KOPT-K1 (cell line): ENCODE measurements at regions not wholly inside any gene's neighbourhood (a gene's known extent, or its start where the extent isn't known, plus 50 kb on each side); places are given as distances from the start of the nearest gene placed in this dataset.

Source experiments
- H3K27ac ChIP-seq: fragments of 200-600 bp; sonication (generic); 2 replicates; pipeline ENCODE4 v1.5.1; 2016; ENCODE audit warnings: antibody characterized with exemption, mild to moderate bottlenecking, low read depth, low read length; ENCODE audit not compliant: poor library complexity, severe bottlenecking
- H3K36me3 ChIP-seq: fragments of 200-600 bp; sonication (generic); 2 replicates; pipeline ENCODE4 v1.5.1; 2017; ENCODE audit warnings: antibody characterized with exemption, mild to moderate bottlenecking, low read length, moderate library complexity; ENCODE audit not compliant: insufficient read depth
- H3K9me3 ChIP-seq: fragments of 200-600 bp; sonication (generic); 2 replicates; pipeline ENCODE4 v1.5.1; 2017; ENCODE audit warnings: antibody characterized with exemption, low read length, mild to moderate bottlenecking; ENCODE audit not compliant: insufficient read depth, poor library complexity, severe bottlenecking

DNA sequence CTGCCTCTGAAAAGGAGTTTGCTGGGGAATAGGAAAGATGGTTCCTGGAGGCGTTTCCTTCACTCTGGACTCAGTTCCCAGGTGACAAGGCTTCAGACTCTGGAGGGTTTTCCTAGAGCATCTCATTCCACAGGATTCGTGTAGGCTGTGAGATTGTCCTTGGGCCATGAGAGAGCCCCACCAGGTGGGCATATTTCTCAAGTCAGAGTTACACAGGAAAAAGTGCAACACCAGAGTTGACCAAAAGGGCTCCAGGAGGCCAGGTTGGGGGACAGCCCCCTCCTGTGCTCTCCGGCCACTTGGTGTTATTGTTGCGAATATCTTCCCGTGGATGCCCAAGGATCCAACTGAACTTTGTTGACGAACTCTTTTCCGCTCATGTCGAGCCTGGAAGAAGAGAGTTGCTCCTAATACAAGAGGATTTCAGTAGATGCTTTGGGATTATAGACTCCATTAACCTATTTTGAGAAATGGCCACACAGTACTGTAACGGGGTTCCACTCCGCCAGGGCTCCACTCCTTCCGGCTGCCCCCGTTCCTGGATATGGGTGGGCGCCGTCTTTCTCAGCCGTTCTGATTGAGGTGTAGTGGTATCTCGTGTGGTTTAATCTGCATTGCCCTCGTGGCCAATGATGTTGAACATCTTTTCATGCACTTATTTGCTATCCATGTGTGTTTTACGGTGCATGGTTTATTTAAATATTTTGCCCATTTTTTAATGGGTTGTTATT is 580.3 kb downstream of the BRD1 start:
- Histone ChIP-seq H3K27ac (no peak overlapping the region), H3K36me3 (no peaks in the 10 kb centered on the region), H3K9me3 (no peaks in the 10 kb centered on the region)

DNA sequence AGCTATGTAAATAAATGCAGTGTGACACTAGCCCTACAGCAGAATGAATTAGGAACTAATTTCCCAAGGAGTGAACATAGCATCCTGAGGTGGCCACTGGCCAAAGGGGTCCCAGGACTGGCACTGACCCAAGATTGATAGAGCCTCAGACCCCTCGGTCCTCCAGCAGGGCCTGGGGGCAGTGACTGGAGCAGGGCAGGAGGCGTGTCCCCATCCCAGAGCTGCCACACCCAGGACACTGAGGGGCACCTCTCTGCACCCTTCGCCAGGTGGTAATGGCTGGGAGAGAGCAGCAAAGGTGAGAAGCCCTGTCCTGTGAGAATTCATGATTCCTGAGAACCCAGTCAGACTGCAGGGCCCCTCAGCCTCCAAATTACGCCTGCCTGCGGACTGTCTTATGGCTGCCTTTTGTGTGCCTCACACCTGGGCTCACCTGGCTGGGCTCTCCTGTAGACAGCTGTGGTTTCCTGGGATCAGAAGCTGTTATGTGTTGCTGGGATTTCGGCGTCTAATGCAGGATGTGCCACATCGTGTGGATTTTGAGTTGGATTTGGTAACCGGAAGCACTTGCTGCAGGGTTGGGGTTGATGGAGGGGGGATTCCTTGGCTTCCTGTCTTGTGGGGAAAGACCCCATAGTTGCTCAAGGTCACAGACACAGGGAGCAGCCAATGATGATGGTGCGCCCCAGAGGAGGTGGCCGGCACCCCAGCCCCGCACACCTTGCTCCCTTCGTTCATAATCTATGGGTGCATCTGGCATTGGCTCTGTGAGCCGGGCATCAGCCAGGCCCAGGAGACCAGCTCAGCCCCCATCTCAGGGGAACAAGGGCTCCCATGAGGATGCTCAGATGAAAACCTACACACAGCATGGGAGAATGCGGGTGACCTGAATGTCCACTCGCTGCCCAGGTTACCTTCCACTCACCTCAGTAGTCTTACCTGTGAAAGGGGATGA is 582.9 kb downstream of the BRD1 start:
- Histone ChIP-seq H3K9me3 (no peaks in the 10 kb centered on the region), H3K36me3 (no peaks in the 10 kb centered on the region)

DNA sequence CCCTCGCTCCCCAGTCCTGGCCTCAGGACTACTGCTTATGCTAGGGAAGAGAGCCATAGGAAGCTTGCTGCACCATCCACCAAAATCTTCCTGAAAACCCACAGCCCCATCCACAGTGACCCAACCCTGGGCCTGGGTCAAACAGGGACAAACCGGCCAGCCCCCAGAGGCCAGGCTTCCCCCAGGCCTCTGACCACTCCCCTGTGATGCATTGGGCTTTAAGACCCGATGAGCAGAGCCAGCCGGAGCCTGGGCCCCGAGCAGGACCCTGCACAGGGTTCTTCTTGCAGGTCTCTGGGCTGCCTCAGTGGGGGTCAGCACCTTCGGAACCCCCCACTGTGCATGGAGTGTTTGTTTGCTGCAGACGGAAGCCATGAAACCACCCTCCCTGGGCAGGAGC is 583.7 kb downstream of the BRD1 start:
- no peaks in the 10 kb centered on the region for H3K36me3 ChIP-seq
- H3K9me3 ChIP-seq, result no peaks in the 10 kb centered on the region
- no peak overlapping the region for H3K27ac ChIP-seq

More for the DNA sequence above, 582.9 kb downstream of the BRD1 start:
- no peak overlapping the region for H3K27ac ChIP-seq

DNA sequence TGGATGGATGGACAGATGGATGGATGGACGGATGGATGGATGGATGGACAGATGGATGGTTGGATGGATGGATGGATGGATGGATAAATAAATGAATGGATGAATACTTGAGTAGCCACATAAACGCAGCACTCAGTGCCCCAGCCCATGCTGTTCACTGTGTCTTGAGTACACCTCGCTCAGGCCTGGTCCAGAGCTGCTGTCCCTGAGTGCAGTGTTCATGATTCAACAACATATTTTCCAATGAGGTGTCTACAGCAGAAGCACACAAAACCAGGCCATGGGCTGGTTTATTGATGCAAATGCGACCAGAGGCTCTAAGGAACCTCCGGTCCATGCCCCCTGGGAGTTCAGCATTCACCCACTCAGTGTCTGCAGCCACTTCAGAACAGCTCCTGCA is 584.3 kb downstream of the BRD1 start:
- Histone ChIP-seq H3K27ac (no peak overlapping the region), H3K36me3 (no peaks in the 10 kb centered on the region), H3K9me3 (no peaks in the 10 kb centered on the region)

DNA sequence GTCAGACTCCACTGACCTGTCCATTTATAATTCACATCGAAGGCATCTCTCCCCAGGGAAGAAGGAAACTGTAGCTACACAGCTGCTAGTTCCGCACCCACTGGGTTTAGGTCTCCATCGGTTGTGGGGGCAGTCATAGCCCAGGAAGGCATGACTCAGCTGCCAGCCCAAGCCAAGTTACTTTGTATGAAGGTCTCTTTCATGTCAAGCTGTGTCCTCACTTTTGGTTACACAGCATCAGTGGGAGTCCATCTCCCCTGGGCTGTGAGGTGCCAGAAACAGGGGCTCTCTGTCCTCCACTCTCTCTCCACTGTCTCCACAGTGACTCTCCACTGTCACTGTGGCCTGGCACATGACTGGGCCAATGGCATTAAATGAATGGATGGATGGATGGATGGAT is 585.2 kb downstream of the BRD1 start:
- Histone ChIP-seq H3K9me3 (no peaks in the 10 kb centered on the region), H3K27ac (no peak overlapping the region), H3K36me3 (no peaks in the 10 kb centered on the region)

DNA sequence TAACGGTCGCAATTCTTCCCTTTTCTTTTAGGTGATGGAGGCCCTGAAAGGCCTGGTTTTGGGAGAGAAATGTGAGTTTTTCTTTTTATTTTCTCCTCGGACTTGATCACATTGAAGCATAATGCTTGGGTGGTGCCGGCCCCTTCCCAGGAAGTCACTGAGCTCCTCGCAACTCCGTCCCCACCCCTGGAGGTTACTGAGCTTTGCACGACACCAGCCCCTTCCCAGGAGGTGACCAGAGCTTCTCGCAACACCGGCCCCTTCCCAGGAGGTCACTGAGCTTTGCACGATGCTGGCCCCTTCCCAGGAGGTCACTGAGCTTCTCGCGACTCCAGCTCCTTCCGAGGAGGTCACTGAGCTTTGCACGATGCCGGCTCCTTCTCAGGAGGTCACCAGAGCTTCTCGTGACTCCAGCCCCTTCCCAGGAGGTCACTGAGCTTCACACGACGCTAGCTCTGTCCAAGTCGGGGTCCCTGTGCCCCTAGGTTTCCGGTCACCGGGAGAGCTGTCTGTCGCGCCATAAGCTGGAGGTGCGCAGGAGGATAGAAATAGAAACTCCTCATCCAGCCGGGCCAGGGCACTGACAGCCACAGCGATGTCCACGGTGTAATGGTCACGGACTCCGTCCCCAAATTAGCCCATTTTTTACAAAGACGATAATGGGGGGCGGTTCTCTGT is 586.4 kb downstream of the BRD1 start:
- H3K36me3 ChIP-seq, result no peaks in the 10 kb centered on the region
- H3K9me3 ChIP-seq, result no peaks in the 10 kb centered on the region
- no peak overlapping the region for H3K27ac ChIP-seq

DNA sequence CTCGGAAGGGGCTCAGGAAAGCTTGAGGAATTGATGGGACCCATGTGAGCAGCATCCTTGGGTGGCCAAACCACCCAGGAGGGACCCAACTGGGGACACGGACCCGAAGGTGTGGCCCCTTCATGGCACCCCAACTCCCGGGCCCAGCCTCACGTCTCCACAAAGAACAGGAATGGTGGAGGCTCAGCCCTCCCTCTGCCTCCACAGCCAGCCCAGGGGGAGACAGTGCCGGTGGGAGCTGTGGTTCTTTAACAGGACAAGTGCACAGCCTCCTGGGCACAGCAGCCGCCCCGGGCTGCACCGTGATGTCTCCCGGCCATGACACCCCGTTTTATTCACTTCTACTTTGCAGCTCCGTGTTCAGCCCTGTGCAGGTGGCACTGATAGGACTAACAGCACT is 587.2 kb downstream of the BRD1 start:
- Histone ChIP-seq H3K27ac (no peak overlapping the region), H3K36me3 (no peaks in the 10 kb centered on the region), H3K9me3 (no peaks in the 10 kb centered on the region)

DNA sequence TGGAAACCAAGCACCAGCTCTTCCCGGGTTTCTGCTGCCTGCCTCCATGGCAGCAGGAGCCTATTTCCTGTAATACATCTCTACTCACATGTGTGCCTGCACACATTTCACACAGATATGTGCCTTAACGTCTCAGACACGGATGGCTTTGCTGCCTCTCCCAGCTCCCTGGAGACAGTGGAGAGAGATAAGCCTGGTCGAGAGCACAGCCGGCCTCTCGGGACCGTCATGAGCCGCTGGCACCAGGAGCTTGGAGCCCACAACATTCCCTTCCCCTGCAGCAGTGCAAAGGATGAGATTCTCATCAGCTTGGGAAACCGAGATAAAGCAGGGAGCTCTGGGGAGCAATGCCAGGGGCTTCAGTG is 587.7 kb downstream of the BRD1 start:
- H3K36me3 ChIP-seq, result no peaks in the 10 kb centered on the region
- H3K9me3 ChIP-seq, result no peaks in the 10 kb centered on the region
- H3K27ac ChIP-seq, result no peak overlapping the region

DNA sequence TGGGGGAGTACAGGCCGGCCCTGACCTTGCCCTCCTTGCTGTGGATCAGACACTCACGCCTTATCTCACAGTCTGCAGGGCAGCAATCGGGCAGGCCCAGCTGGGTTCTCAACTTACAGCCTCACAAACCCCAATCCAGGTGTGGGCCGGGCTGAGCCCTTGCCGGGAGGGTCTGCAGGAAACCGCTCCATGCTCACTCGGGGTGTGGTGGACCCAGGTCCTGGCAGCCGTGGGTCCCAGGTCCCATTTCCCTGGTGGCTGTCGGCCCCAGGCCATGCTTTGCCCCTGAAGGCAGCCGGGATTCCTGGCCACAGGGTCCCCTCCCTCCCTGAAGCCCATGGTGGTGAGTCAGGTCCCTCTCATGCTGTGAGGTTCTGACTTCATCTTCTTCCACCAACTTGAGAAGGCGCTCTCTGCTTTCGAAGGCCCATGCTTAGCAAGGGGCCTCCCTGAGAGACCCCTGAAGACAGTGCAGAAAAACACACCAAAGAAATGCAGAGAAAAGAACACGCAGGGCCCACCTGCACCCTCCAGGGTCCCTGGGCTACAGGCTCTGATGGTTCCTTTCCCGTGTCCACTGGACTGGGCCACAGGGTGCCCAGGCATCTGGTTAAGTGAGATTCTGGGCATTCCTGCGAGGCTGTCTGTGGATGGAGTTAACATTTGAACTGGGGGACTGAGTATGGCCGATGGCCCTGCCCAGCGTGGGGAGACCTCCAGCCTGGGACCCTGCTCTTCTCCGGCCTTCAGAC is 588.2 kb downstream of the BRD1 start:
- H3K27ac ChIP-seq, result no peak overlapping the region
- H3K36me3 ChIP-seq, result no peaks in the 10 kb centered on the region
- no peaks in the 10 kb centered on the region for H3K9me3 ChIP-seq

DNA sequence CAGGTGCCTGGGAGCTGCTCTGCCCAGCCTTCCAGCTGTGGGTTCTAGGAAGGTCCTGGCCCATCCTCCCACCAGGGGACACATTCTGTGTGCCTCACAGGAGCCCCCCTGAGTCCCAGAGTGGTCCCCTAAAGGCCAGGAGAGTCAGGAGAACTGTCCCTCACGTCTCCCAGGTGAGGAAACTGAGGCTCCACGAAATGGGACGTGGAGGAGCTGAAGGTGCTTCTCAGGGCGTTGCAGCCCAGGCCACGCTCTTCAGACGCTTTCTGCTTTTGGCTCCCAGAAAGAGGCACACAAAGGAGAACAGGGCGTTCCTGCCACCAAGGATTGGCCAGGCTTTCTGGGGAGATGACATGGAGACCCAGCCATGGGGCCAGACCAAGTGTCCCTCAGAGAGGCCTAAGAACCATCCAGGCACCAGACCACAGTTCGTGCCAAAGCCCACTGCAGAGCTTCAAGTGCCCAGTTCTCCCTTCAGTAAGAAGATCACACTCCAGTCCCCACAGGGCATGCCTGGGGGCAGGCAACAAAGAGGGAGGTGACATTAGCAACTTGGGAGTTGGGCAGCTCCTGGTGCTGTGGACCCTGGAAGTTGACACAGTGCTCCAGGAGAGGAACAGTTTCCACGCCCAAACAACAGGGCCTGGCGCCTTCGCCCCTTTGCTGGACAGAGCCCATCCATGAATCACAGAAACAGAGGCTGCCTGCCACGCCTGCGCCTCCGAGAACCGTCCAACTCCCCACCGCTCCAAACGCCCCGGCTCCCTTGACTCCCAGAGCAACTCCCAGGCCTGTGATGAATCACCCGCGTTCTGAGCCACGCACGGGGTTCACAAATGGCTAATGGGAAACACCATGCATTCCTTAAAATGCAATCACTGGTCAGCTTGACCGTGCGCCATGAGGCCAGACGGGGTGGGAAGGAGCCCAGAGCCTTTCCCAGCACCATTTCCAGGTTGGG is 589.2 kb downstream of the BRD1 start:
- Histone ChIP-seq H3K9me3 (no peaks in the 10 kb centered on the region), H3K36me3 (no peaks in the 10 kb centered on the region), H3K27ac (no peak overlapping the region)

DNA sequence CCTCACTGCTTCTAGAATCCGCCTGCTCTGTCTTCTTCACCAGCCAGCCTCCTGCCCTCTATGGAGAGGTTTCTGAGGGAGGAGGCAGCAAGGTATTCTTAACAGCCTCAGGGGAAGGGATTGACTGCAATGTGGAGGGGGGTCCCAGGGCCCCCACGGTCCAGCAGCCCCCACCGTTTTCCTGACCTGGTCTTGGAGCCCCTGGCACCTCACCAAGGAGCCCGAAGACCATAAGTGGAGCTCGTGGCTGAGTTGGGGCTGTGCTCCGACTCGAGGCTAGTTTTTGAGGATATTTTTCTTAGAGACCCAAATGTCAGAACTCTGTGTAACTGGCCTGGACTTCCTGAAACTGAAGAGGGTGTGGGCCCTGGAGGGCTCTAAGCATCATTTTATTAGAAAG is 590.0 kb downstream of the BRD1 start:
- Histone ChIP-seq H3K9me3 (no peaks in the 10 kb centered on the region), H3K27ac (no peak overlapping the region), H3K36me3 (no peaks in the 10 kb centered on the region)

DNA sequence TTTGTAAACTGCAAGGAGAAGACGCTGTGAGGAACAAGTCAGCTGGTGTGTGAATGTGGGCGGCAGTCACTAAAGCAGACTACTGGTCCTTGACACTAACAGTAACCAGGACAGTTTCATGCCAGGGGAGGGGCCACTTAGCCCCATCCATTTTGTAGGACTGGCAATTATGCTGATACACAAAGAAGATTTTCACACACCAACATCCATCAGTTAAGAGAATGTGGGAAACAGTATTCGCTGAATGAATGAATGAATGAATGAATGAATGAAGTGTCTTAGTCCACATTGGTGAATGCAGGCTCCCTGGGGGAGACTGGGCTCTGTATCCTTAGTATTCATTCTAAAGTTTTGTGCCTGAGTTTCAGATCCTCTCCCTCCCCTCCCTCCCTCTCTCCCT is 590.4 kb downstream of the BRD1 start:
- Histone ChIP-seq H3K27ac (no peak overlapping the region), H3K9me3 (no peaks in the 10 kb centered on the region), H3K36me3 (no peaks in the 10 kb centered on the region)

DNA sequence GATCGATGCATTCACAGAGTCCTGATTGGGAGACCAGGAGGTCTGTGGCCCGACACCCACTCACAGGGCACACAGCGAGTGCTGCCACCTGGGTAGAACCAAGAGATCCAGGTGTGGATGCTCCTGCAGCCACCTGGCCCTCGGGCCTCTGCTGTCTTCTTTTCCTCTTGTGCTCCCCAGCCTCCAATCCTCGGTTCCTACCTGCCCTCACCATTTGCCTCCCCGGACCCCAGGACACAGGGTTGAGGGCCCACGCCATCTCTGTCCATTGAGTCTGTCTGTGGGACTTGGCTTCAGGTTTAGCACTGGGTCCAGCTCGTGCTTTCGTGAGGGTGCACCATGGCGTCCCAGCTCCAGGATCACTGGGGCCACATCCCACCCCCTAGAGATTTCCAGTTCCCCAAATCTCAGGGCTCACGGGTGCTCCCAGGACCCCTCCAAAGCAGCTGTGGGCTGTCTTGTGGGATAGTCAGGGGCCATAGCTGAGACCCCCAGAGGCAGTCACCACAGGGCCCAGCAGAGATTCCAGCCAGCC is 591.1 kb downstream of the BRD1 start:
- Histone ChIP-seq H3K27ac (no peak overlapping the region), H3K9me3 (no peaks in the 10 kb centered on the region), H3K36me3 (no peaks in the 10 kb centered on the region)
